ENCODE measurements at regions not wholly inside any gene's neighbourhood (a gene's known extent, or its start where the extent isn't known, plus 50 kb on each side); places are given as distances from the start of the nearest gene placed in this dataset.

DNA sequence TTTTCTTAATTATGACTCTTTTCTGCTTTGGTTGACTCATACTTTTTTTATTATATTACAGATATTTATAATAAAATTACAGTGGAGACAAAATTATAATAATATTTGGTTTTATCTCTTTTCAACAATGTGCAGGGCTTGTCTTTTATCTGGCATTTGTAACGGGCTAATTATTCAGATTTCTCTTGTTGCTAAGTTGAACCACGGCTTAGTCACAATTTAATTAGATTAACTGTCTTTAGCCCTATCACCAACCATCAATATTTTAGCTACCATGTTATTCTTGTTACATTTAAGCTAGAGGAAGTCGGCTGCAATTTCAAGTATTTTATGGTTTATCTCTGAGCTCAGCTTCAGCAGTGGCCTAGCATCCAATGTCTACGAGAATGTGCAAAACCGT, 798.9 kb upstream of the CA10 start:
- H3K4me3 ChIP-seq (ENCODE audit: control insufficient read depth, low read depth, low read length) = no peak overlapping the region
- no peak for DNase-seq (ENCODE audit: low read depth)
- TF ChIP-seq, protein P1, sequence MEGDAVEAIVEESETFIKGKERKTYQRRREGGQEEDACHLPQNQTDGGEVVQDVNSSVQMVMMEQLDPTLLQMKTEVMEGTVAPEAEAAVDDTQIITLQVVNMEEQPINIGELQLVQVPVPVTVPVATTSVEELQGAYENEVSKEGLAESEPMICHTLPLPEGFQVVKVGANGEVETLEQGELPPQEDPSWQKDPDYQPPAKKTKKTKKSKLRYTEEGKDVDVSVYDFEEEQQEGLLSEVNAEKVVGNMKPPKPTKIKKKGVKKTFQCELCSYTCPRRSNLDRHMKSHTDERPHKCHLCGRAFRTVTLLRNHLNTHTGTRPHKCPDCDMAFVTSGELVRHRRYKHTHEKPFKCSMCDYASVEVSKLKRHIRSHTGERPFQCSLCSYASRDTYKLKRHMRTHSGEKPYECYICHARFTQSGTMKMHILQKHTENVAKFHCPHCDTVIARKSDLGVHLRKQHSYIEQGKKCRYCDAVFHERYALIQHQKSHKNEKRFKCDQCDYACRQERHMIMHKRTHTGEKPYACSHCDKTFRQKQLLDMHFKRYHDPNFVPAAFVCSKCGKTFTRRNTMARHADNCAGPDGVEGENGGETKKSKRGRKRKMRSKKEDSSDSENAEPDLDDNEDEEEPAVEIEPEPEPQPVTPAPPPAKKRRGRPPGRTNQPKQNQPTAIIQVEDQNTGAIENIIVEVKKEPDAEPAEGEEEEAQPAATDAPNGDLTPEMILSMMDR (conservative IDR thresholded peaks at IDR 0.05; ENCODE audit: control insufficient read depth, insufficient read depth, low read depth, low read length) = no peak

DNA sequence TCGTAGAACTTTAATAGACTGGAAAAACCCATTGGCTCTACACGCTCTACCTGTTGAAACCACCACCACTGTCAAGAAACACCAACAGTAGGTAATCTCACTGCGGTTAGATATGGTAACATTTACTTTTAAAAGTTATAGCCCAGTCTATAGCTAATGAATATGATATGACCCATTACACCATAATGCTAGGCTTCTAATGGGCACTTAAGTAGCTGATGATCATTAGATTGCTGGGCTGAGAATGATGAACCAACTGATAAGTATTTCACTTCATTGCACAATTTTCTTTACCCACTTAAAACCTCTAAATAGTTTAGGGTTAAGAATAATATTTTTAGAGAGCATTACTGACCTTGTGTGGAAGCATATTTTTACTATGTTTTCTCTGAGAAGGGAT, 788.9 kb upstream of the CA10 start:
- H3K4me3 ChIP-seq (ENCODE audit: control insufficient read depth, low read depth, low read length) = no peak overlapping the region
- no peak for DNase-seq (ENCODE audit: low read depth)
- TF ChIP-seq, protein P1 (conservative IDR thresholded peaks at IDR 0.05; ENCODE audit: control insufficient read depth, insufficient read depth, low read depth, low read length) = no peak

DNA sequence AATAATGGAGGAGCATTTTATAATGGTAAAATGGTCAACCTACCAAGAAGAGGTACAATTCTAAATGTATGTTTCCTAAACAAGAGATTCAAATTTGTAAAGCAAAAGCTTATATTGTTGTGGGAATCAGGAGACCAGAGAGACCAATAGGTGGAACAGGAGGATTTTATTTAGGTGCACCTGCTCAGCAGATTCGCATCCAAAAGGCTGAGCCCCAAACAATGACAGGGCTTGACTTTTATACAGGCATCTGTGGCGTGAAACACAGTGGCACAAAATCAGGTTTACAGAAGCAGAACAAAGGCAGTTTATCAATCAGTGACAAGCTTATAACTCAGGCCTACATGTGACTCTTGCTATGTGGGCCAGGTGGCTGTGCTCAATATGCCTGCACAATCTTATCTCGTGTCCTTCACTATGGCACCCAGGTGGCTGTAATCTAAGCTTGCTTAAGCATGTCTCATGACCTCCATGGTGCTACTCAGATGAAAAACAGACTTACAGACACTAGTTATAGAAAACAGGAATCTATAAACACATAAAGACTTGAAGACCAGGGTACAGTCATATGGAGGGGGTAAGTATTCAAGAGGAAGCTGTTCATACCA, 780.2 kb upstream of the CA10 start:
- no peak overlapping the region for H3K4me3 ChIP-seq (ENCODE audit: control insufficient read depth, low read depth, low read length)
- TF ChIP-seq, protein P1 (conservative IDR thresholded peaks at IDR 0.05; ENCODE audit: control insufficient read depth, insufficient read depth, low read depth, low read length) = no peak
- no peak for DNase-seq (ENCODE audit: low read depth)

DNA sequence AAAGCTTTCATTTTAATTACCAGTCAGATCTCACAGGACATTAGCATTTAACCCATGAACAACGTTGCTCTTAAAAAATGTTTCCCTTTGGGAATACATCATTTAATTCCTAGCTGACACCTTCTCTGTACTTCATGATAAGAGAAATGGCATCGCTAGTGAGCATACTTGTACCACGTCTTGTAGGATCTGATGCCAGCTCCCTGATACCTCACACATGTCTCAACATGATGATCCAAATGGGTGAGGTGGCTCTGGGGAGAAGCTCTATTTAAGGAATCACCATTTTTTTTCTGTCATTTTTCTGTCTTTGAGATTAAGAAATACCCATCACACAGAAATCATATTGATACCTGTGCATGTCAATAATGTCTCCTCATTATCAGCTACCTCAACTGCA, 772.1 kb upstream of the CA10 start:
- no peak for DNase-seq (ENCODE audit: low read depth)
- TF ChIP-seq, protein P1 (conservative IDR thresholded peaks at IDR 0.05; ENCODE audit: control insufficient read depth, insufficient read depth, low read depth, low read length) = no peak
- H3K4me3 ChIP-seq (ENCODE audit: control insufficient read depth, low read depth, low read length) = no peak overlapping the region

DNA sequence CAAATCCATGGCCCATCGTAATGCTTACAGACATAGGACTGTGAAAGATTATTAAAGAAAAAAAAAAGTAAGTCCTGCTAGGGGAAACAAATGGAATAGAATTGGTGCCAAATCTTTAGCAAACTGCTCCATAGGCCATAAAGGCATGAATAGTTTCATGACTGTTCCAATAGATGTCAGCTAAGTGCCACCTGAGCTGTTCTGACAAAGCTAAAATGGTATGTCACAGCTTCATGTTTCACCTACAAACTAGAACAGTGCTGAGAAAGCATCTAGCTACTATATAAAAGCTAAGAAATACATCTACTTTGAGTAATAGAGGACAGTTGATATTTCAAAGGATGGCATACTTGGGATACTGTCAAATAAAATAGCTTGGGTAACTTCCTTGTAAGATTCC, 771.6 kb upstream of the CA10 start:
- TF ChIP-seq, protein P1 (conservative IDR thresholded peaks at IDR 0.05; ENCODE audit: control insufficient read depth, insufficient read depth, low read depth, low read length) = no peak
- no peak for DNase-seq (ENCODE audit: low read depth)

DNA sequence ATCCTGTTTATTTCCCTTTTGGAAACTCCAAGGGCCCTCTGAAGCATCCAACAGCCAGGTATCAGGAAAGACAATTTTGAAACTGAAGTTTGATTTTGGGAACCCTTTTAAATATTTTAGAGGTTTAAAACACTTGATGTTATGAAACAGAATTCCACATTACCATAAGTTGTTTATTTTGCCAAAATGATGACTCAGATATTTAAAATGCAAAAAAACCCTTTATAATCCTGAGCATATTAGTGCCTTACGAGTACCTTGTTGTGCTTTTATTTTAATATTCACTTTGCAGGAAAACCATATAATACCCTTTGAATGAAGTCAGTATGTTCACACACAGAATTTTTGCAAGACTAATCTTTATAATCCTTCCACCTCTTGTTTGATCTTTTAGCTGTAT, 765.1 kb upstream of the CA10 start:
- no peak for DNase-seq (ENCODE audit: low read depth)
- no peak overlapping the region for H3K4me3 ChIP-seq (ENCODE audit: control insufficient read depth, low read depth, low read length)
- TF ChIP-seq, protein P1 (conservative IDR thresholded peaks at IDR 0.05; ENCODE audit: control insufficient read depth, insufficient read depth, low read depth, low read length) = no peak

More for the DNA sequence above, 771.6 kb upstream of the CA10 start:
- H3K4me3 ChIP-seq (ENCODE audit: control insufficient read depth, low read depth, low read length) = no peak overlapping the region

DNA sequence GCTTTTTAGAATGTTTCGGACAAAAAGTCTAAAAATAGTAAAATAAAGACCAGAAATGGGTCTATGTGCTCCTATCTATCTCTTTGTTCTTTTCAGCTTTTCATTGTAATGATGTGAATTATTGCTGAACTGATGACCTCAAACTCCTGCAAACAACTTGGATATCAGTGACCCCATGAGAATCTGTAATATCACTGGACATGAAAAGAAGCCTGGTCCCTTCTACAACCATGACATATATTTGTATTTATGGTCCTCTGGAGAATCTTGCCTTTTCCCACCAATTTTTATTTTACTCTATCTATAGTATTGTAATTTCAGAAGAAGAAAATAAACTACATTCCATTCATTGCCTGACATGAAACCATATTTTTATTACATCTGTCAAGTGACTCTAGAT, 740.7 kb upstream of the CA10 start:
- H3K4me3 ChIP-seq (ENCODE audit: control insufficient read depth, low read depth, low read length) = no peak overlapping the region
- TF ChIP-seq, protein P1 (conservative IDR thresholded peaks at IDR 0.05; ENCODE audit: control insufficient read depth, insufficient read depth, low read depth, low read length) = no peak
- no peak for DNase-seq (ENCODE audit: low read depth)
